H9 (cell line): ENCODE measurements at regions not wholly inside any gene's neighbourhood (a gene's known extent, or its start where the extent isn't known, plus 50 kb on each side); places are given as distances from the start of the nearest gene placed in this dataset.

Experiments used
- DNase-seq: peaks from one replicate; pipeline ENCODE4 v3.0.0-alpha.2; 2017
- H2AFZ ChIP-seq: one replicate; pipeline ENCODE4 v1.6.1; 2013; ENCODE audit warnings: mild to moderate bottlenecking, low read length, control low read depth, moderate library complexity
- H2AK5ac ChIP-seq: 2 replicates; pipeline ENCODE4 v1.6.1; 2013; ENCODE audit warnings: low read length, control low read depth, mixed read lengths; ENCODE audit not compliant: insufficient read length
- H2BK120ac ChIP-seq: one replicate; pipeline ENCODE4 v1.6.1; 2013; ENCODE audit warnings: low read depth, mild to moderate bottlenecking, low read length, control low read depth, inconsistent platforms; ENCODE audit not compliant: poor library complexity, severe bottlenecking
- H2BK12ac ChIP-seq: 2 replicates; pipeline ENCODE4 v1.6.1; 2013; ENCODE audit warnings: low read length, control low read depth, mixed read lengths, low read depth; ENCODE audit not compliant: insufficient read length
- H2BK15ac ChIP-seq: 2 replicates; pipeline ENCODE4 v1.6.1; 2013; ENCODE audit warnings: low read depth, low read length, control low read depth
- H2BK20ac ChIP-seq: one replicate; pipeline ENCODE4 v1.6.1; 2013; ENCODE audit warnings: low read depth, mild to moderate bottlenecking, low read length, control low read depth, inconsistent platforms; ENCODE audit not compliant: poor library complexity, severe bottlenecking
- H2BK5ac ChIP-seq: 2 replicates; pipeline ENCODE4 v1.6.1; 2013; ENCODE audit warnings: low read length, control low read depth, mixed read lengths; ENCODE audit not compliant: insufficient read length
- H3K14ac ChIP-seq: 2 replicates; pipeline ENCODE4 v1.6.1; 2013; ENCODE audit warnings: low read length, control low read depth; ENCODE audit not compliant: insufficient read depth
- H3K18ac ChIP-seq: 2 replicates; pipeline ENCODE4 v1.6.1; 2013; ENCODE audit warnings: low read depth, mild to moderate bottlenecking, mixed read lengths, low read length, control low read depth; ENCODE audit not compliant: insufficient read length
- H3K23ac ChIP-seq: 2 replicates; pipeline ENCODE4 v1.6.1; 2013; ENCODE audit warnings: low read length, control low read depth, mixed read lengths, low read depth; ENCODE audit not compliant: insufficient read length
- H3K23me2 ChIP-seq: 2 replicates; pipeline ENCODE4 v1.6.1; 2013; ENCODE audit warnings: low read depth, mild to moderate bottlenecking, mixed read lengths, low read length, control low read depth; ENCODE audit not compliant: insufficient read length, poor library complexity, severe bottlenecking
- H3K27ac ChIP-seq: 2 replicates; pipeline ENCODE4 v1.5.1; 2013; ENCODE audit warnings: low read length, control low read depth, mixed read lengths, low read depth; ENCODE audit not compliant: insufficient read length
- H3K27me3 ChIP-seq: 2 replicates; pipeline ENCODE4 v1.6.1; 2013; ENCODE audit warnings: low read length, control low read depth, inconsistent platforms; ENCODE audit not compliant: insufficient read depth
- H3K4ac ChIP-seq: 2 replicates; pipeline ENCODE4 v1.6.1; 2013; ENCODE audit warnings: low read depth, mild to moderate bottlenecking, control low read depth, inconsistent platforms, low read length, moderate library complexity
- H3K4me1 ChIP-seq: 2 replicates; pipeline ENCODE4 v1.6.1; 2013; ENCODE audit warnings: low read length, control low read depth, inconsistent platforms; ENCODE audit not compliant: insufficient read depth
- H3K4me2 ChIP-seq: 2 replicates; pipeline ENCODE4 v1.6.1; 2013; ENCODE audit warnings: low read length, control low read depth, mixed read lengths; ENCODE audit not compliant: insufficient read length, insufficient read depth
- H3K56ac ChIP-seq: 2 replicates; pipeline ENCODE4 v1.6.1; 2013; ENCODE audit warnings: low read depth, mild to moderate bottlenecking, mixed read lengths, low read length, control low read depth; ENCODE audit not compliant: insufficient read length
- H3K79me1 ChIP-seq: 2 replicates; pipeline ENCODE4 v1.6.1; 2013; ENCODE audit warnings: low read depth, mild to moderate bottlenecking, moderate library complexity, low read length, control low read depth, inconsistent platforms; ENCODE audit not compliant: insufficient read depth, poor library complexity, severe bottlenecking
- H3K79me2 ChIP-seq: 2 replicates; pipeline ENCODE4 v1.6.1; 2013; ENCODE audit warnings: low read length, control low read depth, inconsistent platforms; ENCODE audit not compliant: insufficient read depth
- H3K9ac ChIP-seq: 2 replicates; pipeline ENCODE4 v1.6.1; 2013; ENCODE audit warnings: low read length, control low read depth, mixed read lengths; ENCODE audit not compliant: insufficient read length; ENCODE audit errors: extremely low read depth
- H3K9me3 ChIP-seq: one replicate; pipeline ENCODE4 v1.6.1; 2013; ENCODE audit warnings: low read depth, low read length, inconsistent platforms; ENCODE audit not compliant: control insufficient read depth
- H3T11ph ChIP-seq: one replicate; pipeline ENCODE4 v1.6.1; 2013; ENCODE audit warnings: mild to moderate bottlenecking, low read length, control low read depth, inconsistent platforms
- H4K20me1 ChIP-seq: one replicate; pipeline ENCODE4 v1.6.1; 2013; ENCODE audit not compliant: control insufficient read depth, insufficient read length, insufficient read depth
- H4K5ac ChIP-seq: 2 replicates; pipeline ENCODE4 v1.6.1; 2013; ENCODE audit warnings: low read depth, mild to moderate bottlenecking, mixed read lengths, low read length, control low read depth; ENCODE audit not compliant: insufficient read length
- H4K8ac ChIP-seq: replicated peaks from 2 replicates; pipeline ENCODE4 v1.6.1; 2013; ENCODE audit warnings: low read length, control low read depth, mixed read lengths, low read depth; ENCODE audit not compliant: insufficient read length
- H4K91ac ChIP-seq: 2 replicates; pipeline ENCODE4 v1.6.1; 2013; ENCODE audit warnings: low read depth, mild to moderate bottlenecking, moderate library complexity, mixed read lengths, low read length, control low read depth; ENCODE audit not compliant: insufficient read length
- H3K27ac Mint-ChIP-seq, 3 experiments: 2 replicates in 2 of 3; 3 replicates in 1 of 3; pipeline ENCODE4 v1.8.0; 2020 to 2021; ENCODE audit warnings: mixed read lengths in 3 of 3, mild to moderate bottlenecking in 1 of 3, moderate library complexity in 1 of 3
- H3K27me3 Mint-ChIP-seq: 2 replicates; pipeline ENCODE4 v1.8.0; 2021; ENCODE audit warnings: low read depth, mild to moderate bottlenecking, moderate library complexity, mixed read lengths
- H3K36me3 Mint-ChIP-seq, 3 experiments: 2 replicates in 2 of 3; 3 replicates in 1 of 3; pipeline ENCODE4 v1.8.0; 2020 to 2021; ENCODE audit warnings: low read depth in 3 of 3, mixed read lengths in 3 of 3; ENCODE audit not compliant: insufficient read depth in 1 of 3
- H3K4me1 Mint-ChIP-seq, 2 experiments: 2 replicates each; pipeline ENCODE4 v1.8.0; 2020; ENCODE audit warnings: mixed read lengths in 2 of 2
- H3K4me3 Mint-ChIP-seq, 2 experiments: 2 replicates in 1 of 2; 3 replicates in 1 of 2; pipeline ENCODE4 v1.8.0; 2020 to 2021; ENCODE audit warnings: mild to moderate bottlenecking in 2 of 2, mixed read lengths in 2 of 2, moderate library complexity in 1 of 2
- H3K9me3 Mint-ChIP-seq, 2 experiments: 2 replicates in 1 of 2; 3 replicates in 1 of 2; pipeline ENCODE4 v1.8.0; 2020; ENCODE audit warnings: mild to moderate bottlenecking in 2 of 2, mixed read lengths in 2 of 2, moderate library complexity in 1 of 2
- CTCF ChIP-seq: fragments of 200-600 bp; sonication (generic); conservative IDR thresholded peaks from 3 replicates; pipeline ENCODE4 v1.8.0; 2021; ENCODE audit warnings: antibody characterized with exemption, mild to moderate bottlenecking
- WGBS: extraction: QIAGEN DNeasy Blood & Tissue Kit; methylation state at CpG from one replicate; pipeline ENCODE4 v1.1.7; 2013; ENCODE audit warnings: missing lambda C conversion rate, low lambda C conversion rate, mixed read lengths; ENCODE audit not compliant: insufficient read length; ENCODE audit errors: extremely low coverage; 5-methylcytosine and 5-hydroxymethylcytosine counted together

GRCh38 chr7:118861581-118861980 lies 637.1 kb downstream of the ANKRD7 start:
- Histone ChIP-seq H2AFZ (no peak overlapping the region), H3K14ac (no peak overlapping the region), H3K27me3 (no peaks in the 10 kb centered on the region), H2BK120ac (no peak overlapping the region), H3K9ac (no peak overlapping the region), H3K18ac (no peak overlapping the region), H3T11ph (no peak overlapping the region), H2BK12ac (no peak overlapping the region), H3K23ac (no peak overlapping the region), H2BK5ac (no peak overlapping the region), H3K79me2 (no peaks in the 10 kb centered on the region), H2BK20ac (no peak overlapping the region), H3K23me2 (no peaks in the 10 kb centered on the region), H3K4me1 (no peaks in the 10 kb centered on the region), H4K5ac (no peak overlapping the region), H4K20me1 (no peaks in the 10 kb centered on the region), H3K4ac (no peak overlapping the region), H4K91ac (no peak overlapping the region), H3K79me1 (no peaks in the 10 kb centered on the region), H2AK5ac (no peak overlapping the region), H3K56ac (no peak overlapping the region), H3K27ac (no peak overlapping the region), H4K8ac (no peak overlapping the region), H3K4me2 (no peak overlapping the region), H2BK15ac (no peak overlapping the region), H3K9me3 (no peaks in the 10 kb centered on the region)
- WGBS: no CpG with 5 or more reads among the region's 2 CpGs
- no peak for TF ChIP-seq CTCF
- peaks cover 0 to 3% (median 0%) of the 10 kb centered on the region in 3 experiments; a peak in 1 of 7 replicates for H3K36me3 Mint-ChIP-seq
- no peak overlapping the region for H3K4me3 Mint-ChIP-seq
- H3K27me3 Mint-ChIP-seq: no peaks in the 10 kb centered on the region
- peaks cover 5 to 6% of the 10 kb centered on the region in 2 experiments; a peak in 3 of 5 replicates for H3K9me3 Mint-ChIP-seq
- peaks cover 3% of the 10 kb centered on the region in 2 experiments; a peak in 1 of 4 replicates for H3K4me1 Mint-ChIP-seq
- DNase-seq: no peak
- H3K27ac Mint-ChIP-seq: no peak overlapping the region
